H1 (cell line): ENCODE measurements at regions not wholly inside any gene's neighbourhood (a gene's known extent, or its start where the extent isn't known, plus 50 kb on each side); places are given as distances from the start of the nearest gene placed in this dataset.

Experiments
- BACH1 ChIP-seq: IDR thresholded peaks from 2 replicates; pipeline ENCODE4 v1.6.1; 2012; ENCODE audit warnings: low read length, improper control_type of control experiment
- SIRT6 ChIP-seq: IDR thresholded peaks from one replicate; pipeline ENCODE4 v1.7.1; 2012; ENCODE audit warnings: low read length, inconsistent platforms
- SIX5 ChIP-seq: IDR thresholded peaks from 2 replicates; pipeline ENCODE4 v1.6.1; 2011; ENCODE audit warnings: mild to moderate bottlenecking, low read depth, low read length
- TAF7 ChIP-seq: optimal IDR thresholded peaks from 2 replicates; pipeline ENCODE3; 2011; ENCODE audit warnings: low read depth, mild to moderate bottlenecking, inconsistent platforms, low read length, moderate library complexity, borderline replicate concordance
- TF ChIP-seq, protein P1 (sequence below): IDR thresholded peaks from 2 replicates; pipeline ENCODE4 v1.6.1; 2012; ENCODE audit warnings: inconsistent platforms

DNA sequence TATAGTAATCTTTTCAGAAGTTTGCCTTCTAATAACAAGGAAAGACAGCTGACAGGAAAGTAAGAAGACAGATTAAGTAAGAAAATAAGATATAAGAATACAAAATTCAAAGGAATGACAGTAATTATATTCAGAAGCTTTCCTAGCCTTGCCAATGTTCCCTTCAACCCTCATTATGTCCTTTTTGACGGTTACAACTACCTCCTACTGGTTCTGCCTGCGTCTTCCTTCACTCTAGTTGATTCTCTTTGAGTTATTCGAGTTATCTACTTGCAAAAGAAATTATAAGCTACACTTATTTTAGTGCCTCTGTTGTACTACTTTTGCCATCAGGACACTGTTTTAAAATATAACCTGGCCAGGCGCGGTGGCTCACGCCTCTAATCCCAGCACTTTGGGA lies 218.9 kb upstream of the GYPC start (continued):
- TF ChIP-seq TAF7, result no peak
- TF ChIP-seq SIX5, result no peak
- TF ChIP-seq SIRT6, result no peak
- TF ChIP-seq, protein P1, sequence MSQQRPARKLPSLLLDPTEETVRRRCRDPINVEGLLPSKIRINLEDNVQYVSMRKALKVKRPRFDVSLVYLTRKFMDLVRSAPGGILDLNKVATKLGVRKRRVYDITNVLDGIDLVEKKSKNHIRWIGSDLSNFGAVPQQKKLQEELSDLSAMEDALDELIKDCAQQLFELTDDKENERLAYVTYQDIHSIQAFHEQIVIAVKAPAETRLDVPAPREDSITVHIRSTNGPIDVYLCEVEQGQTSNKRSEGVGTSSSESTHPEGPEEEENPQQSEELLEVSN, result no peak
- no peak for TF ChIP-seq BACH1
